HL-60 (cell line): ENCODE measurements at regions not wholly inside any gene's neighbourhood (a gene's known extent, or its start where the extent isn't known, plus 50 kb on each side); places are given as distances from the start of the nearest gene placed in this dataset.

ENCODE experiments used
- CTCF ChIP-seq: IDR thresholded peaks from one replicate; pipeline ENCODE4 v1.5.1; 2011; ENCODE audit warnings: low read length, control low read depth, inconsistent platforms; ENCODE audit not compliant: insufficient read depth
- POLR2AphosphoS5 ChIP-seq: IDR thresholded peaks from 2 replicates; pipeline ENCODE4 v1.6.1; 2012; ENCODE audit warnings: low read depth

- no peak for TF ChIP-seq CTCF
- TF ChIP-seq POLR2AphosphoS5: no peak
These were observed 455.4 kb downstream of the RPS24 start for GRCh38 chr10:78489034-78489433.
